Stimulated activated naive CD4-positive, alpha-beta T cell (primary cell): ENCODE measurements at regions not wholly inside any gene's neighbourhood (a gene's known extent, or its start where the extent isn't known, plus 50 kb on each side); places are given as distances from the start of the nearest gene placed in this dataset.
"Not testable (repeated sequence)": the region's sequence is repeated elsewhere in the genome, so short reads cannot be mapped to it uniquely, and the experiment has no call there.

Experiments
- DNase-seq, 6 experiments: peaks; one replicate each; lab custom pipeline; 2025; lab: John Stamatoyannopoulos, UW

DNA sequence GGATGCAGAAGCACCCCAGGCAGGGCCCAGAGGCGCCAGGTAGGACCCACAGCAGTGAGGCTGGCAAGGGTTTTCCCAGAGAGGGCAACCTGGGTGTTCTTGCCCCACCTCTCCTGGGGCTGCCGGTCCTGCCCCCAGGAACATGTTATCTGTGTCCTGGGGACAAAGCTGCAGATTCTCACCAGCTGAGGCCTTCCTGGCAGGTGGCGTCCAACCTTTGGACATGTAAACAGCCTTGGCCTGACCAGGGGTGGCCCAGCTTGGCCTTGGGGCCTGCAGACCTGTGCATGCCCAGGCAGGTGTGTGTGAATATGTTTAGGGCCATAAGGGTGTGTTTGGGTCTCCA, 101.8 kb upstream of the LARP1 start:
- DNase-seq: no peak

GRCh38 chr5:154652746-154653417, 102.3 kb upstream of the LARP1 start:
- DNase-seq: no peak

GRCh38 chr5:154651795-154652194, 103.4 kb upstream of the LARP1 start:
- not testable (repeated sequence) for DNase-seq

- no peak for DNase-seq
Measured at GRCh38 chr5:154648706-154649105, 106.5 kb upstream of the LARP1 start.

- no peak for DNase-seq
Measured at GRCh38 chr5:154648229-154648628, 106.9 kb upstream of the LARP1 start.

GRCh38 chr5:154647761-154648145, 107.4 kb upstream of the LARP1 start:
- DNase-seq: no peak

GRCh38 chr5:154647114-154647760, 107.9 kb upstream of the LARP1 start:
- DNase-seq: peak in 1 of 6 experiments; percentile 24

DNA sequence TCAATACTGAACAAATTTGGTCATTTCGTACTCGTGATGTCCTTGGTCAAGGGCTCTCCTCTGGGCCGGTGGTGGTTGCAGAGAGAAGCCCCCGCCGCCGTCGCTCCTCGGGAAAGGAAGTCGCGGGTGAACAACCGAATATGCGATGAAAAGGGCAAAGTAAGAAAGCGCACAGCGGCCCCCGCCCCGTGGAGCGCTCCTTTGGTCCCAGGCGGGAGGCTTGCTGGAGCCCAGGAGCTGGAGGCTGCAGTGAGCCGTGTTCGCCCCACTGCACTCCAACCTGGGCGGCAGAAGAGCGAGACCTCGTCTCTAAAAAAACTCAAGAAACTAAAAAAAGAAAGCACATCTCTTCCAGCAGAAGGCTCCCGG, 108.4 kb upstream of the LARP1 start:
- DNase-seq: no peak

- DNase-seq: no peak
Measured at GRCh38 chr5:154644745-154645411, 110.3 kb upstream of the LARP1 start.

DNA sequence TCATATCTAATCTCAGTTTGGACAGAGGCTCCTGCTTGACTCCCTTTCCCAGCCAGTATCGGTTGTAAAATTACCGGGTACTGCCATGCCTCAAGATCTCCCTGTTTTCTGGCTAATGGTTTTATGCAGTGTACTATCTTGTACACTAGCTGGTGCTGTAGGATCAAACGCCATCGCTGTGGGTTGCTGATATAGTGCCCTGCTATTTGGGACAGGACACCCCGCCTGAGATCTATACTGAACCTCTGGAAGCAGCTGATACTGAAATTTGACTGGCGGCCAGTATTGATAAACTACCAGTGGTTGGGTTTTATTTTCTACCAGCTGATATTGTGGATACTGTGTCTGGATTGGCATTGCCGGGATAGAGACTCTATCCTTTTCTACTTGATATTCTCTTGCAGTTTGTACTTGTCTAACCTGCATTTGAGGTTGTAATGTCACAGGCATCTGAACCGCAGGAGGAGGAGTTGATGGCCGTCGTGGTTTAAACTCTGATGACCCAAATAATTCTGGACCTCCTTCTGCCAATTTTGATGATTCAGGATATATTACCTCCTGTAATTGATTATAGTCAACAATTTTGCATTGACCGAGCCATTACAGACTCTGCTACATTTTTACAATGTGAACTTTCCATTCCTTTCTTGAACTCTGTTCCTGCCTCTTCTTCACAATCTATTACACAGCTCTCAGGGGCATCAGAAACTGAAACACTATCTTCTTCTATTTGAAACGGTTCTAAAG, 112.5 kb upstream of the LARP1 start:
- no peak for DNase-seq

DNA sequence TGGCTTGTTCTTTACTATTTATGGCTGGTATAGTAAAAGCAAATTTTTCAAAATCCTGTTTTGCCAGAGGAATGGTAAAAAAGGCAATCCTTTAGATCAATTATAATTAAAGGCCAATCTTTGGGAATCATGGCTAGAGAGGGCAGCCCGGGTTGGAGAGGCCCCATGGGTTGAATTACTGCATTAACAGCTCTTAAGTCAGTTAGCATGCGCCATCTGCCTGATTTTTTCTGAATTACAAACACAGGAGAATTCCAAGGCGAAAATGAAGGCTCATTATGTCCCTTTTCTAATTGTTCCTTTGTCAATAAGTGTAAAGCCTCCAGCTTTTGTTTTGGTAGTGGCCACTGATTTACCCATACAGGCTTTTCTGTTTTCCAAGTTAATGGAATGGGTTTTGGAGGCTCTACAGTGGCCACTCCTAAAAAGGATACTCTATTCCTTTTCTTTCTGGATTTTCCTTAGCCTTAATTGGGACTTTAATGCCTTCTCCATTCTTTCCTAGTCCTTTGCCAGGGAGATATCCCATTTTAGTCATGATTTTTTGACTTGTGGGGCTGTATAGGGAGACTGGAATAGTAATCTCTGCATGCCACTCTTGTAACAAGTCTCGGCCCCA, 114.9 kb upstream of the LARP1 start:
- not testable (repeated sequence) for DNase-seq

GRCh38 chr5:154636786-154637185, 118.4 kb upstream of the LARP1 start:
- not testable (repeated sequence) for DNase-seq

GRCh38 chr5:154636271-154636670, 118.9 kb upstream of the LARP1 start:
- DNase-seq: not testable (repeated sequence)

- DNase-seq: not testable (repeated sequence)
Measured at GRCh38 chr5:154633744-154634143, 121.4 kb upstream of the LARP1 start.

DNA sequence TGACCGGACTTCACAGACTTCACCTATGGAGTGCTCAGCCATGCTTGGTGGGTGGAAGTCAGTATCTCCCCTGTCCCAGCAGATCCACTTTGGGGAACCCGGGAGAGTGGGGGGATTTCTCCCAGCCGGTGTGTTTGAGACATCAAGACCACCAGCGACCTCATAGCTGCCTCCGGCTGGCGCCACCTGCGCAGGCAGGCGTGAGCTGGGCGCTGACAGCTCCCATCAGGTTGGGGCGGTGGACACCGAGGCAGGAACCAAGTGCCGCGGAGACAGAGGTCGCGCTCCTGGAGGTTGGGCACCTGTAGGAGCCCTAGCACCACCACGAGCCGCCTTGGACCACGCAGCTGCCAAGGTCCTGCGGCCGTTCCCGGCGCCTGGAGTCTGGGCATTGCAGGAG, 124.0 kb upstream of the LARP1 start:
- no peak for DNase-seq

- no peak for DNase-seq
Measured at GRCh38 chr5:154630410-154630809, 124.8 kb upstream of the LARP1 start.

- DNase-seq: no peak
Measured at GRCh38 chr5:154628685-154629084, 126.5 kb upstream of the LARP1 start.

DNA sequence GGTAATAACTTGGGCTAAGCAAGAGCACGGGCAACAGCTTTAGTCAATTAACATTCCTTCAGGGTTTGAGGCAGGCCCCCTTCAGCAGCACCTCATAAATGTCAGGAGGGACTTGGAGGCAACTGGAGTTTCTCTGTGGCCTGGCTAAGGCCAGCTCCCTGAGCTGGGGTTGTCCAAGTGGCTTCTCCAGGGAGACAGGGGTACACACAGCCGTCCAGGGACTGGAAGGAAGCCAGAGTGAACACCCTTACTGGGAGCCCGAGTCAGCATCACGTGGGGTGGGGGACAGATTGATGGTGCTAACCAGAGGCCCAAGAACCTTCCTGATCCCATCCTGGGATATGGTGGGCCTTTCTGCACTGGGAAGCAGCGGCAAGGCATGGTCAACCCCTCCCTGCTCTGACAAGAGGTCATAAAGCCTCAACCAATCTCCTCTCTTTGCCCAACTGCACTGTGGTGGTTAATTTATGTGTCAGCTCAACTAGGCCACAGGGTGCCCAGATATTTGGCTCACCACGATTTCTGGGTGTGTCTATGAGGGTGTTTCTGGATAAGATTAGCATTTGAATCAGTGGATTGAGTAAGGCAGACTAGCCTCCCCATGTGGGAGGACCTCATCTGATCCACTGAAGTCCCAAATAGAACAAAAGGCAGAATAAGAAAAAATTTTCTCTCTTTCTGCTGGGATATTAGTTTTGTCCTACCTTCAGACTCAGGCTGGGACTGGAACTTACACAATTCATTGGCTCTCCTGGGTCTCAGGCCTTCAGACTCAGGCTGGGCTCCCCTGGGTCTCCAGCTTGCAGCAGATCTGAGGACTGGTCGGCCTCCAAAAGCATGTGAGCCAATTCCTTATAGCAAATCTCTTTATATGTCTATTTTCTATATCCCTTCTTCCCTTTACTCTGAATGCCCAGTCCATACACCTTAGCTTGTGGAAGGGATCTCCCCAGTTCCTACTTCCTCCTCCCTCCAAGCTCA, 127.2 kb upstream of the LARP1 start:
- DNase-seq: no peak

- no peak for DNase-seq
Measured at GRCh38 chr5:154626876-154627557, 128.2 kb upstream of the LARP1 start.

DNA sequence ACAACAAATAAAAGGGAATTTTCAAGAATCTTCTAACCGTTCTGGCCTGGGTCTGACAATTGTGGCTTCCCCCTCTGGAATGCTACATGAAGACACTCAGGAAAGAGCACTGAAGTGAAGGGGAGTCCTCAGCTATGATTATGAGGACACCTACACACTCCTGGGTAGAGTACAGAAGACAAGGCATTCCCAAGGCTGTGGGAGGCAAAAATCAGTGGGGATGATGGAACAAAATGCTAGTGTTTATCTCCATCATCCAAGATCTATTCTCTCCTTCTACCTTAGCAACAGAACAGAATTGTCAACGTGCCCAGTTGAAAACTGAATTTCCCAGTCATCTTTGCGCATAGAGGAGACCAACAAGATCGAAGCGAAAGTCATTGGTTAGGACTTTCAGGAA, 130.1 kb upstream of the LARP1 start:
- DNase-seq: no peak

GRCh38 chr5:154624341-154624740, 130.8 kb upstream of the LARP1 start:
- DNase-seq: no peak
